GM19468 (cell line): ENCODE measurements at regions not wholly inside any gene's neighbourhood (a gene's known extent, or its start where the extent isn't known, plus 50 kb on each side); places are given as distances from the start of the nearest gene placed in this dataset.

ENCODE experiments used
- ATAC-seq: cut with Tn5 transposase; IDR thresholded peaks from one replicate; pipeline ENCODE4 v1.9.1; 2021; ENCODE audit warnings: mild to moderate bottlenecking, moderate library complexity, moderate number of reproducible peaks; ENCODE audit not compliant: unreplicated experiment; ENCODE audit errors: extremely low read depth

- ATAC-seq, result no peak
Observed at GRCh38 chr10:83553366-83553765, 585.9 kb upstream of the GHITM start.

- ATAC-seq, result peak; percentile 67
Observed at GRCh38 chr10:83555264-83555663, 584.0 kb upstream of the GHITM start.

GRCh38 chr10:83562381-83562780 lies 576.9 kb upstream of the GHITM start:
- no peak for ATAC-seq

- no peak for ATAC-seq
Observed at GRCh38 chr10:83564889-83565588, 574.3 kb upstream of the GHITM start.

GRCh38 chr10:83572036-83572435 lies 567.3 kb upstream of the GHITM start:
- ATAC-seq, result no peak

GRCh38 chr10:83574770-83575169 lies 564.5 kb upstream of the GHITM start:
- no peak for ATAC-seq

- ATAC-seq, result no peak
Observed at GRCh38 chr10:83577421-83577820, 561.9 kb upstream of the GHITM start.

GRCh38 chr10:83580373-83581012 lies 558.8 kb upstream of the GHITM start:
- no peak for ATAC-seq

- no peak for ATAC-seq
Observed at GRCh38 chr10:83582407-83583095, 556.8 kb upstream of the GHITM start.

- ATAC-seq, result no peak
Observed at GRCh38 chr10:83585686-83586085, 553.6 kb upstream of the GHITM start.

GRCh38 chr10:83592337-83592935 lies 546.9 kb upstream of the GHITM start:
- ATAC-seq, result no peak

- peak; percentile 94 for ATAC-seq
Observed at GRCh38 chr10:83603708-83604107, 535.6 kb upstream of the GHITM start.

- ATAC-seq, result no peak
Observed at GRCh38 chr10:83605783-83606630, 533.3 kb upstream of the GHITM start.

- ATAC-seq, result no peak
Observed at GRCh38 chr10:83607959-83608745, 531.2 kb upstream of the GHITM start.

- ATAC-seq, result no peak
Observed at GRCh38 chr10:83612050-83612449, 527.3 kb upstream of the GHITM start.

GRCh38 chr10:83612746-83613145 lies 526.6 kb upstream of the GHITM start:
- no peak for ATAC-seq

GRCh38 chr10:83617172-83617571 lies 522.1 kb upstream of the GHITM start:
- no peak for ATAC-seq

GRCh38 chr10:83617692-83618545 lies 521.4 kb upstream of the GHITM start:
- ATAC-seq, result no peak
